AG10803 (cell line): ENCODE measurements at regions not wholly inside any gene's neighbourhood (a gene's known extent, or its start where the extent isn't known, plus 50 kb on each side); places are given as distances from the start of the nearest gene placed in this dataset.

Experiments
- DNase-seq: peaks from one replicate; pipeline ENCODE4 v3.0.0; 2010; ENCODE audit warnings: low read depth
- H3K4me3 ChIP-seq: 2 replicates; pipeline ENCODE4 v1.5.1; 2011; ENCODE audit warnings: mild to moderate bottlenecking, low read length, control low read depth
- TF ChIP-seq, protein P1 (sequence below): conservative IDR thresholded peaks from 2 replicates; pipeline ENCODE4 v1.5.1; 2011; ENCODE audit warnings: mild to moderate bottlenecking, low read length, control low read depth, inconsistent platforms

DNA sequence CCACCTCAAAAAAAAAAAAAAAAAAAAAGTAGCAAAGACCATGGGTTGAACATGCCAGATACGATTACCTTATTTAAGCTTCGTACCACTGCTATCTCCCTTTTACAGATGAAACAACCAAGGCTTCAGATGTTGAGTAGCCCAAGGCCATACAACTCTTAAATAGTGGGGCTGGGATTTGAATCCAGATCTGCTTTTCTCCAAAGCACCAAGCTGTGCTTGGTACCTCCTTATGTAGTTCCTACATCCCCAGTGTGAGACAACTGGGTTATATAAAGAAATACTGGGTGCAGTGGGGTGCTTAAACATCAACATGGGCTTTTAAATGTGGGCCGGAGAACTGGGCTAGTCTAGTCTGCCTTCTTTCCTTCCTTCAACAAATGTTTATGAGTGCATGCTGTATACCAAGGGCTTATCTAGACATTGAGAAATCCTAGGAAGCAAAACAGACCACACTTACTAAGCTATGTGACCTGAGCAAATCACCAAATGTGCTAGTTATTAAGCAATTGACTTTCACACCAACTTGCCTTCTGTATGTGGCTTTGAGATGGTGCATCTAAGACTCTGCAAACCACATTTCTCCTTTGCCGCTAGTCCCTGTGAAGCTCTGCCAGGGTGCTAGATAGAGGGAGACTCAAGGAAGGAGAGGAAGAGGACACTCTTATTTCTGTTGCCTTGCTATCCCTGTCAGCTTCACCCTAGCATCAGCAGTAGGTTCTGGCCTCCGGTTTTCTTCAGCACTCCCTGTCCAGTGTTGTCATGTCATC is 201.4 kb upstream of the FOXN2 start:
- H3K4me3 ChIP-seq, result no peak overlapping the region
- peak; percentile 60 for DNase-seq
- TF ChIP-seq, protein P1, sequence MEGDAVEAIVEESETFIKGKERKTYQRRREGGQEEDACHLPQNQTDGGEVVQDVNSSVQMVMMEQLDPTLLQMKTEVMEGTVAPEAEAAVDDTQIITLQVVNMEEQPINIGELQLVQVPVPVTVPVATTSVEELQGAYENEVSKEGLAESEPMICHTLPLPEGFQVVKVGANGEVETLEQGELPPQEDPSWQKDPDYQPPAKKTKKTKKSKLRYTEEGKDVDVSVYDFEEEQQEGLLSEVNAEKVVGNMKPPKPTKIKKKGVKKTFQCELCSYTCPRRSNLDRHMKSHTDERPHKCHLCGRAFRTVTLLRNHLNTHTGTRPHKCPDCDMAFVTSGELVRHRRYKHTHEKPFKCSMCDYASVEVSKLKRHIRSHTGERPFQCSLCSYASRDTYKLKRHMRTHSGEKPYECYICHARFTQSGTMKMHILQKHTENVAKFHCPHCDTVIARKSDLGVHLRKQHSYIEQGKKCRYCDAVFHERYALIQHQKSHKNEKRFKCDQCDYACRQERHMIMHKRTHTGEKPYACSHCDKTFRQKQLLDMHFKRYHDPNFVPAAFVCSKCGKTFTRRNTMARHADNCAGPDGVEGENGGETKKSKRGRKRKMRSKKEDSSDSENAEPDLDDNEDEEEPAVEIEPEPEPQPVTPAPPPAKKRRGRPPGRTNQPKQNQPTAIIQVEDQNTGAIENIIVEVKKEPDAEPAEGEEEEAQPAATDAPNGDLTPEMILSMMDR, result no peak

DNA sequence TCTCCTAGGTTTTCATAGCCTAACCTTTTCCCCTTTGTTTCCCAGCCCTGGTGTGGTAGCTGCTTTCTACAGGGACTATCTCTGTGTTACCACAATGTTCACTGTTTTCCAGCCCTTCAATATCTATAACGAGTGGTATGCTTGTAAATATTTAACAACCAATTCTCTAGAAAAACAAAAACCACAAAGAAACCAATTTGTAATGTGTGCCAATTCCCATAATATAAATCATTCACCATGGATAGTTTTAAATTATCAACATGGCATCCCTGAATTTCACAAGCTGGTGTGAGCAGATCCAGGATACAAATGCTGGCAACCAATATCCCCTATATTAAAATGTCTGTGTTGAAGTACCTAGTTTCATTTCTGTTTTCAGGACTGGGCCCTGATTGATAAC is 200.7 kb upstream of the FOXN2 start:
- TF ChIP-seq, protein P1, result no peak

DNA sequence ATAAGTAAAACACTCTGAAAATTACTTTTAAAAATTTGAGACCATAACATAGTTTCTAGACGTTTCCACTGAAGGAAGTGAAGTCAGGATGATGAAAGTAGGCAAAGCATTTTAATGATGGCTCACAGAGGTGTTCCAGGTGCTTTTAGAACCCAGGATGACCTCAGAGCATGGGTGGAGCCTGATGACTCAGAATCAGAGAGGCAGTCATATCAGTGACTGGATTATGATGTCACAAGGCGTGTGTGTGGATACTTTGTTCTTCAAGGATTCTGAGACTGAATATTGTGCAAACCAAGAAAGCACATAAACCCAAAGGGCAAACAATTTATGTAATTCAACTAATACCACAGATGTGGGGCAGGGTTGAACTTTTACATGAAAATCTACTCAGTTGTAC is 200.2 kb upstream of the FOXN2 start:
- TF ChIP-seq, protein P1, result no peak
- no peak overlapping the region for H3K4me3 ChIP-seq
- peak; percentile 44 for DNase-seq

More for the DNA sequence above, 200.7 kb upstream of the FOXN2 start:
- DNase-seq, result no peak
- H3K4me3 ChIP-seq, result no peak overlapping the region

DNA sequence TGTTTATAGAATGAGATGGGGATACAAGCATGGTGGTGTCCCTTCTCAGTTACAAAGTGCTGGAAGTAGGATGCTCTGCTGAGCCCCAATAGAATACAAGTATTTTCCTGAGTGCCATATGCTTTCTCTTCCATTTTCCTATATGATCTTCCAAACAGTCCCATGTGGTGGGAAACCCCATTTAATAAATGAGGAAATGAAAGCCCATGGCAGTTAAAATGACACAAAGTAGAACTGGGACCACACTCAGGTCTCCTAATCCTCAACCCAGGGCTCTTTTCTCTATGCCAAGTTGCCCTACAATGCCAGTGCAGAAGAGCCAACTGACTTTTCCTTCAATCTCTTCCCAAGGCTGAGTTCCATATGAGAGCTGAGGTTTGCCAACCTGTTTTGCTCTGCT is 198.0 kb upstream of the FOXN2 start:
- no peak overlapping the region for H3K4me3 ChIP-seq
- DNase-seq, result no peak
- TF ChIP-seq, protein P1, result no peak

DNA sequence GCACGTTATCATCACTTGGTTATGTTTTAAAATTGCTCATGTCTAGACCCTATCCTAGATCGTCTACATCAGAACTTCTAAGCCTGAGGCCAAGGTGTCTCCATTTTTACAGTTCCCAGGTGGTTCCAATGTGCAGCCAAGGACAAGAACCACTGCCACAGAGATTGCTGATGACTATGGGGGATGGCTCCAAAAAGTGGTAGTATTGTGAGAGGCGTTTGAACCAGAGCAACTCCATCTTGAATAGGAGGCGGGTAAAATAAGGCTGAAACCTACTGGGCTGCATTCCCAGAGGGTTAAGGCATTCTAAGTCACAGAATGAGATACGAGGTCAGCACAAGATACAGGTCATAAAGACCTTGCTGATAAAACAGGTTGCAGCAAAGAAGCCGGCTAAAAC is 195.6 kb upstream of the FOXN2 start:
- H3K4me3 ChIP-seq, result no peak overlapping the region
- TF ChIP-seq, protein P1, result no peak
- no peak for DNase-seq

DNA sequence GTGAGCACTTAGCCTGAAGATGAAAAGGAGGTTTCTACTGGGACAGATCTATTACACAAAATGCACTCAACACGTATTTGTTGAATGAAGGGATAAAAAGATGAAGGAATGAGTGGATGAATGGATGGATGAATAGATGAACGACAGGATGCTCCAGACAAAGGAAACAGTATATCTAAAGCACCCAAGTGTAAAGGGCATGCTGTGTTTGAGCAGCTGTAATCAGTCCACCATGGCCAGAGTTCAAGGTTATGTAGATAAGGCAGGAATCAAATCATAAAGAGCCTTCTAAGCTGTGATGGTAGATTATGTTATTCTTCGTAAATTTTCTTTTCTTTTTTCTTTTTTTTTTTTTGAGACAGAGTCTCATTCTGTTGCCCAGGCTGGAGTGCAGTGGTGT is 194.4 kb upstream of the FOXN2 start:
- TF ChIP-seq, protein P1, result no peak
- H3K4me3 ChIP-seq, result no peak overlapping the region
- DNase-seq, result no peak

DNA sequence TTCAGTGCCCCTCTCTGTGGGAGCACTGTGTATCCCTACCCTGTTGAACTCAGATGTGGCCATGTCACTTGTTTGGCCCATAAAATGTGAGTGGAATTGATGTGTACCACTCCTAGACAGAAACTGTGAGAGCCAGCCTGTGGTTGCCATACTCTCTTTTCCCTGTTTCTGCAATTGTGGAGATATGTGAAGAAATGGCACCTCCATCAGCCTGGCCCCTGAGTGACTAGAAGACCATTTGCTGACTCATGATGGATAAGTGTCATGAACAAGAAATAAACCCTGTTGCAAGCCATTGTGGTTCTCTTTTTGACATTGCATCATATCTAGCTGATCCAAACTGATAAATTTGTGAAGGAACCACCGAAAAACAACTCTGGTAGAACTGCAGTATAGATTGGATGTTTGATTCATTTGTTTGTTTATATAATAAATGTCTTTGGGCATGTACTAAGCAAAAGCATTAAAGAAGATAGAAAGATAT is 193.7 kb upstream of the FOXN2 start:
- no peak overlapping the region for H3K4me3 ChIP-seq
- TF ChIP-seq, protein P1, result no peak
- no peak for DNase-seq
